ENCODE measurements at regions not wholly inside any gene's neighbourhood (a gene's known extent, or its start where the extent isn't known, plus 50 kb on each side); places are given as distances from the start of the nearest gene placed in this dataset.

DNA sequence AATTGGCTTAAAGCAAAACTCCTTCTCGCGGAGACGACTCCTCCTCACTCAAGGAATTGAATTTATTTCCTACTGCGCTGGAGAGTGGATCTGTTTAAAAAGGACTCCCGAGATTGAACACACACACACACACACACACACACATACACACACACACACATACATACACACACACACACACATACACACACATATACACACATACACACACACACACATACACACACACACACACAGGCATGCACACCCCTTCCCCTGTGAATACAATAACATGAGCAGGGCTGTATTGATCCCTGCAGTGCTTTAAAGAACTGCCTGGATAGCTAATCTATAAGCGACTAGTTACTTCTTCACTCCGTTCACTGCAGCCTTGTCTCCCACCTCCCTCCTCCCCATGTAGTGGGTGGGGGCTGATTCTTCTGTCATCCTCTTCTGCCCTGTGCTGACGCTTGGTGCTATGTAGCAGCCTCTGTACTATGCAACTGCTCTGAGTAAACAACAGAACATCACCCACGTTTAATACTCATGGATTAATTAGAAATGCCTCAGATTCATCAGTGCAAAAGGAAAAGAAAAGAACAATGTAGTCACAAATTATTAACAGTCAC, 549.0 kb downstream of the CDH26 start:
- TF ChIP-seq, protein P1, sequence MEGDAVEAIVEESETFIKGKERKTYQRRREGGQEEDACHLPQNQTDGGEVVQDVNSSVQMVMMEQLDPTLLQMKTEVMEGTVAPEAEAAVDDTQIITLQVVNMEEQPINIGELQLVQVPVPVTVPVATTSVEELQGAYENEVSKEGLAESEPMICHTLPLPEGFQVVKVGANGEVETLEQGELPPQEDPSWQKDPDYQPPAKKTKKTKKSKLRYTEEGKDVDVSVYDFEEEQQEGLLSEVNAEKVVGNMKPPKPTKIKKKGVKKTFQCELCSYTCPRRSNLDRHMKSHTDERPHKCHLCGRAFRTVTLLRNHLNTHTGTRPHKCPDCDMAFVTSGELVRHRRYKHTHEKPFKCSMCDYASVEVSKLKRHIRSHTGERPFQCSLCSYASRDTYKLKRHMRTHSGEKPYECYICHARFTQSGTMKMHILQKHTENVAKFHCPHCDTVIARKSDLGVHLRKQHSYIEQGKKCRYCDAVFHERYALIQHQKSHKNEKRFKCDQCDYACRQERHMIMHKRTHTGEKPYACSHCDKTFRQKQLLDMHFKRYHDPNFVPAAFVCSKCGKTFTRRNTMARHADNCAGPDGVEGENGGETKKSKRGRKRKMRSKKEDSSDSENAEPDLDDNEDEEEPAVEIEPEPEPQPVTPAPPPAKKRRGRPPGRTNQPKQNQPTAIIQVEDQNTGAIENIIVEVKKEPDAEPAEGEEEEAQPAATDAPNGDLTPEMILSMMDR (IDR thresholded peaks at IDR 0.05) = no peak
- TF ChIP-seq EZH2 (IDR thresholded peaks at IDR 0.05) (no peak), EZH2phosphoT487 (IDR thresholded peaks at IDR 0.05) (no peak)
